ENCODE measurements at regions not wholly inside any gene's neighbourhood (a gene's known extent, or its start where the extent isn't known, plus 50 kb on each side); places are given as distances from the start of the nearest gene placed in this dataset.

DNA sequence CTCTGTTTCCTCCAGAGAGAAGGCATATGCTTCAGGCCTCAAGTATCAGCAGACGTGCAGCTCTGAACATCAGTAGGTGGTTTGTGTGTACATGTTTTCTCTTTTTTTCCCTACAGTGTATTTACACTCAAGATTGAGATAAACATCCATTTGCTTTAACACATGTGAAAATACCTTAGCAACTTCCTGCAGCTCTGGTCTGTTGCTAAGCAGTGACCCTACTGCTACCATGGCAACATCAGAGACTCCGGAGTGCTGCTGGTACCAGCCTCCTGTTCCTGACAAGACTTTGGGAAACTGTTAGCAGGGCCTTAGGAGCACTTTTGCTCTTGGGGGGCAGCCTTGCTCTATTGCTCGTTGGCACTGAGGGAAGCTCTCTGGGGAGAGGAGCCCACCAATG is 221.2 kb upstream of the PLET1 start:
- no peaks in the 10 kb centered on the region for H3K36me3 ChIP-seq (ENCODE audit: control insufficient read depth in 2 of 2, extremely low read depth in 1 of 2, insufficient read depth in 2 of 2, low read length in 2 of 2)
- no peak overlapping the region for H3K4me3 ChIP-seq (replicated peaks in 1 of 3; ENCODE audit: insufficient read depth in 1 of 3, low read depth in 1 of 3, low read length in 3 of 3)
- H4K20me1 ChIP-seq (replicated peaks; ENCODE audit: control insufficient read depth, extremely low read depth, insufficient read depth, low read length) = no peaks in the 10 kb centered on the region
- no peak overlapping the region for H3K27ac ChIP-seq (ENCODE audit: insufficient read depth, low read depth, low read length)
- H3K4me1 ChIP-seq (ENCODE audit: control insufficient read depth, extremely low read depth, insufficient read depth, low read length) = no peaks in the 10 kb centered on the region
- POLR2A ChIA-PET = no interaction called here
- FAIRE-seq = no peak
- no peaks in the 10 kb centered on the region for H3K79me2 ChIP-seq (ENCODE audit: control insufficient read depth, insufficient read depth, low read length)
- no peak for DNase-seq (ENCODE audit: low read depth, low spot score)
- H3K9me1 ChIP-seq (replicated peaks; ENCODE audit: control insufficient read depth, extremely low read depth, insufficient read depth, low read length) = no peaks in the 10 kb centered on the region
- no peak overlapping the region for H3K9ac ChIP-seq (replicated peaks; ENCODE audit: extremely low read depth, insufficient read depth, low read length)
- TF ChIP-seq EZH2 (IDR thresholded peaks at IDR 0.05; ENCODE audit: borderline replicate concordance, low read depth, low read length, severe bottlenecking) = no peak
- no peak for TF ChIP-seq FOS (IDR thresholded peaks at IDR 0.05; ENCODE audit: borderline replicate concordance, insufficient read depth, low read length)
- TF ChIP-seq, protein P1, sequence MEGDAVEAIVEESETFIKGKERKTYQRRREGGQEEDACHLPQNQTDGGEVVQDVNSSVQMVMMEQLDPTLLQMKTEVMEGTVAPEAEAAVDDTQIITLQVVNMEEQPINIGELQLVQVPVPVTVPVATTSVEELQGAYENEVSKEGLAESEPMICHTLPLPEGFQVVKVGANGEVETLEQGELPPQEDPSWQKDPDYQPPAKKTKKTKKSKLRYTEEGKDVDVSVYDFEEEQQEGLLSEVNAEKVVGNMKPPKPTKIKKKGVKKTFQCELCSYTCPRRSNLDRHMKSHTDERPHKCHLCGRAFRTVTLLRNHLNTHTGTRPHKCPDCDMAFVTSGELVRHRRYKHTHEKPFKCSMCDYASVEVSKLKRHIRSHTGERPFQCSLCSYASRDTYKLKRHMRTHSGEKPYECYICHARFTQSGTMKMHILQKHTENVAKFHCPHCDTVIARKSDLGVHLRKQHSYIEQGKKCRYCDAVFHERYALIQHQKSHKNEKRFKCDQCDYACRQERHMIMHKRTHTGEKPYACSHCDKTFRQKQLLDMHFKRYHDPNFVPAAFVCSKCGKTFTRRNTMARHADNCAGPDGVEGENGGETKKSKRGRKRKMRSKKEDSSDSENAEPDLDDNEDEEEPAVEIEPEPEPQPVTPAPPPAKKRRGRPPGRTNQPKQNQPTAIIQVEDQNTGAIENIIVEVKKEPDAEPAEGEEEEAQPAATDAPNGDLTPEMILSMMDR (IDR thresholded peaks at IDR 0.05; ENCODE audit: extremely low read depth in 1 of 2, insufficient read depth in 1 of 2, low read depth in 1 of 2, low read length in 2 of 2) = no peak
- TF ChIP-seq, protein P2, sequence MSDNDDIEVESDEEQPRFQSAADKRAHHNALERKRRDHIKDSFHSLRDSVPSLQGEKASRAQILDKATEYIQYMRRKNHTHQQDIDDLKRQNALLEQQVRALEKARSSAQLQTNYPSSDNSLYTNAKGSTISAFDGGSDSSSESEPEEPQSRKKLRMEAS (IDR thresholded peaks at IDR 0.05; ENCODE audit: insufficient read depth, insufficient read length) = no peak
- no peak for TF ChIP-seq POLR2A (IDR thresholded peaks at IDR 0.05; ENCODE audit: low read depth, low read length)
- no peak for TF ChIP-seq MYC (IDR thresholded peaks at IDR 0.05; ENCODE audit: low read depth, low read length)
- no peak for TF ChIP-seq GATA2 (IDR thresholded peaks at IDR 0.05; ENCODE audit: insufficient read depth, insufficient read length, low read depth, low read length)
- no peak for TF ChIP-seq JUN (IDR thresholded peaks at IDR 0.05; ENCODE audit: borderline replicate concordance, insufficient read depth, insufficient read length, low read depth)
- TF ChIP-seq POLR2AphosphoS5 (IDR thresholded peaks at IDR 0.05; ENCODE audit: insufficient read depth, low read depth, low read length) = no peak
- H3K4me2 ChIP-seq (ENCODE audit: insufficient read depth, low read length) = no peak overlapping the region
- dilution Hi-C loops (cut with MboI; ENCODE audit: extremely low pct_ligation_motif_present, low sequenced_read_pairs) (no loop called here), intact Hi-C loops (cut with micrococcal nuclease) (no loop called here)
- CTCF ChIA-PET = no interaction called here
- H3K9me3 ChIP-seq (replicated peaks; ENCODE audit: control insufficient read depth, insufficient read depth, low read length) = no peaks in the 10 kb centered on the region
- H2AFZ ChIP-seq (ENCODE audit: low read depth, low read length) = no peak overlapping the region
- H3K27me3 ChIP-seq (ENCODE audit: control insufficient read depth in 2 of 2, insufficient read depth in 2 of 2, low read length in 2 of 2) = no peaks in the 10 kb centered on the region
- no TSS peak for BruUV-seq (replicated peaks)
